BLaER1 treated with 17β-estradiol and CSF1 and Interleukin-3, amounts not matched to agents 10 nM and 100 nM (cell line): ENCODE measurements at regions not wholly inside any gene's neighbourhood (a gene's known extent, or its start where the extent isn't known, plus 50 kb on each side); places are given as distances from the start of the nearest gene placed in this dataset.
"Not testable (repeated sequence)": the region's sequence is repeated elsewhere in the genome, so short reads cannot be mapped to it uniquely, and the experiment has no call there.

Source experiments
- H3K27ac ChIP-seq, 11 experiments: shearing (Covaris generic); formaldehyde crosslinking; 2 replicates each; pipeline ENCODE4 v1.8.1; 2022
- H3K27me3 ChIP-seq, 11 experiments: shearing (Covaris generic); formaldehyde crosslinking; 2 replicates each; pipeline ENCODE4 v1.8.1; 2022
- H3K36me3 ChIP-seq, 11 experiments: shearing (Covaris generic); formaldehyde crosslinking; 2 replicates each; pipeline ENCODE4 v1.8.1; 2022
- H3K4me1 ChIP-seq, 10 experiments: shearing (Covaris generic); formaldehyde crosslinking; 2 replicates each; pipeline ENCODE4 v1.8.1; 2022
- H3K4me2 ChIP-seq, 11 experiments: shearing (Covaris generic); formaldehyde crosslinking; 2 replicates each; pipeline ENCODE4 v1.8.1; 2022
- H3K4me3 ChIP-seq, 10 experiments: shearing (Covaris generic); formaldehyde crosslinking; 2 replicates each; pipeline ENCODE4 v1.8.1; 2022
- H3K9ac ChIP-seq, 11 experiments: shearing (Covaris generic); formaldehyde crosslinking; 2 replicates each; pipeline ENCODE4 v1.8.1; 2022
- H3K9me3 ChIP-seq, 11 experiments: shearing (Covaris generic); formaldehyde crosslinking; replicated peaks in 1 of 11; 2 replicates each; pipeline ENCODE4 v1.8.1; 2022
- H4K20me1 ChIP-seq, 11 experiments: shearing (Covaris generic); formaldehyde crosslinking; 2 replicates each; pipeline ENCODE4 v1.8.1; 2022
- Cebpa-rat ChIP-seq, 11 experiments: shearing (Covaris generic); IDR thresholded peaks; 2 replicates each; pipeline ENCODE4 v1.8.1; 2022

DNA sequence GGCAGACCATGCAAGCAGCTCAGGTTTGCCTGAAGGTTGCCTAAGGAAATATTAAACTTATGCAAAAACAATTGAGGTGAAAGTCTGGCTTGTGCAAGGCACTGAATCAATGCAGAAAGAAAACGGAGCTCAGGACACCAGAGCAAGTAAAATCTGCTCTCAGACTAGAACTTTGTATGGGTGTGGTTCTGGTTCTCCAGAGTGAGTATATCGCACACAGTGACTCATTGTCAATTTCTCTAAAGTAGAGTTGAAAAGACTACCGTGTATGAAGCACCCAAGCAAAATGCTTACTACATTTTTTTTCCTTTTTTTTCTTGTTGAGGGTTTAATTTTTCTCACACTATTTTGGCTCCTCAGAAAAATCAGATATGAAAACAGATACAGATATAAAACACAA lies 650.3 kb upstream of the CDH10 start:
- H4K20me1 ChIP-seq = no peaks in the 10 kb centered on the region
- H3K9ac ChIP-seq = no peak overlapping the region
- no peaks in the 10 kb centered on the region for H3K9me3 ChIP-seq
- no peak for TF ChIP-seq Cebpa-rat (IDR thresholded peaks at IDR 0.05)
- no peak overlapping the region for H3K4me3 ChIP-seq
- H3K4me2 ChIP-seq = no peak overlapping the region
- no peaks in the 10 kb centered on the region for H3K4me1 ChIP-seq
- H3K36me3 ChIP-seq = no peaks in the 10 kb centered on the region
- no peaks in the 10 kb centered on the region for H3K27me3 ChIP-seq
- H3K27ac ChIP-seq = no peak overlapping the region

DNA sequence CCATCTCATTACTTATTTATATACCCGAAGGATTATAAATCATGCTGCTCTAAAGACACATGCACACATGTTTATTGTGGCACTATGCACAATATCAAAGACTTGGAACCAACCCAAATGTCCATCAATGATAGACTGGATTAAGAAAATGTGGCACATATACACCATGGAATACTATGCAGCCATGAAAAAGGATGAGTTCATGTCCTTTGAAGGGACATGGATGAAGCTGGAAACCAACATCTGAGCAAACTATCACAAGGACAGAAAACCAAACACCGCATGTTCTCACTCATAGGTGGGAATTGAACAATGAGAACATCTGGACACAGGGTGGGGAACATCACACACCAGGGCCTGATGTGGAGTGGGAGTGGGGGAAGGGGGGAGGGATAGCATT lies 645.0 kb upstream of the CDH10 start:
- not testable (repeated sequence) for H4K20me1 ChIP-seq, H3K36me3 ChIP-seq, H3K9me3 ChIP-seq, H3K4me2 ChIP-seq, H3K4me1 ChIP-seq, H3K9ac ChIP-seq, H3K27ac ChIP-seq, H3K27me3 ChIP-seq, H3K4me3 ChIP-seq

DNA sequence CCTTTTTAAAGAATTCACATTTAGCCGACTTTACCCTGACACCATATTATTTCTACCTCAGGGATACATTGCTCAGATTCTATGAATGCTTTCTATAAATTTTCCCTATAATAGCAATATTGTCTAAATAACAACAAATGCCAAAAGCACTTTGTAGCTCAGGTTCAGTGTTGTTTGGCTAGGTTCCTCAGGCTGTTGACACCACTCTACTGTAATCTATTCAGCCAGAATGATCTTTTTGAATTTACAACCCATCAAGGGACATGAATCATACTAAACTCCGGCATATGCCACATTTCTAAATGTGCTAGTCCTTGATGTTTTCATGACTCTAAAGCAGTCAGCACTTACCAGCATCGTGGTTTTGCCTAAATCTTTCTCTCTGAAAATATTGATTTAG lies 641.5 kb upstream of the CDH10 start:
- Histone ChIP-seq H3K36me3 (no peaks in the 10 kb centered on the region), H3K9ac (no peak overlapping the region), H3K4me1 (no peaks in the 10 kb centered on the region), H3K4me3 (no peak overlapping the region), H3K27me3 (no peaks in the 10 kb centered on the region), H3K9me3 (0 out of 22 replicates have a peak, but pooled peaks cover 0 to 3% (median 0%) of the 10 kb centered on the region in 11 experiments), H4K20me1 (no peaks in the 10 kb centered on the region), H3K4me2 (no peak overlapping the region), H3K27ac (no peak overlapping the region)
- no peak for TF ChIP-seq Cebpa-rat (IDR thresholded peaks at IDR 0.05)

DNA sequence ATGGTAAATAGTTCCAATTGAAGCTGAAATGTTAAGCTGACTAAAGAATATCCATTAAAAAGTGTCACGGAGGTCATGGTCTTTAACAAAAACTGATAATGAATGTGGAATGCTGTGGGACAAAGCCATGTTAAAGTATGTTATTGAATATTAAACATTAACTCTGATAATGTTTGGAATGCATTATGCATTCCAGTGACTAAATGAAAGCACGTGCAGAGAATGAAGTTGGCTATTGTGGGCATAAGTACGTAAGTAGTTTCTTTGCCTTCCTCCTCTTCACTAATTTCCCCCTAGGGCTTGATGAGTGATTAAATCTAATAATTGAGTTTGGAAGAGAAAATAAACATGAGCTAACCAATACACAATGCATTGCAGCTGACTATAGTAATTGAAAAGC lies 640.4 kb upstream of the CDH10 start:
- Histone ChIP-seq H3K4me1 (no peaks in the 10 kb centered on the region), H3K9ac (no peak overlapping the region), H3K4me2 (no peak overlapping the region), H3K9me3 (0 out of 22 replicates have a peak, but pooled peaks cover 0 to 3% (median 0%) of the 10 kb centered on the region in 11 experiments), H4K20me1 (no peaks in the 10 kb centered on the region), H3K27me3 (no peaks in the 10 kb centered on the region), H3K36me3 (no peaks in the 10 kb centered on the region), H3K27ac (no peak overlapping the region), H3K4me3 (no peak overlapping the region)
- TF ChIP-seq Cebpa-rat (IDR thresholded peaks at IDR 0.05) = no peak

DNA sequence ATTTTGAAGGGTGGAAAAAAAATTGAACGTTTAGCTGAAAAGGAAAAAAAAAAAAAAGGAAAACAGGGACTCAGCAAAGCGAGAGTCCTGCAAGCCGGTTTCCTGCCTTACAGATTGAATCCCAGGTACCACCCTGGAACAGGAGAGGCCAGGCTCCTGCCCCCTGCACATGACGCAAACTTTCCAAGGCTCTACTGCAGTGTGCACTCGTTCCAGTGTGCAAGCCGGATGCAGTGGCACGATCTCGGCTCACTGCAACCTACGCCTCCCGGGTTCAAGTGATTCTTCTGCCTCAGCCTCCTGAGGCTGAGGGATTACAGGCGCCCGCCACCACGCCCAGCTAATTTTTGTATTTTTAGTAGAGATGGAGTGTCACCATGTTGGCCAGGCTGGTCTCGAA lies 618.7 kb upstream of the CDH10 start:
- not testable (repeated sequence) for H3K36me3 ChIP-seq, H3K27me3 ChIP-seq, H4K20me1 ChIP-seq, H3K4me3 ChIP-seq, H3K4me1 ChIP-seq, H3K27ac ChIP-seq, H3K9ac ChIP-seq, H3K4me2 ChIP-seq
- peaks cover 0 to 13% (median 4%) of the 10 kb centered on the region in 11 experiments; a peak in 6 of 22 replicates for H3K9me3 ChIP-seq

DNA sequence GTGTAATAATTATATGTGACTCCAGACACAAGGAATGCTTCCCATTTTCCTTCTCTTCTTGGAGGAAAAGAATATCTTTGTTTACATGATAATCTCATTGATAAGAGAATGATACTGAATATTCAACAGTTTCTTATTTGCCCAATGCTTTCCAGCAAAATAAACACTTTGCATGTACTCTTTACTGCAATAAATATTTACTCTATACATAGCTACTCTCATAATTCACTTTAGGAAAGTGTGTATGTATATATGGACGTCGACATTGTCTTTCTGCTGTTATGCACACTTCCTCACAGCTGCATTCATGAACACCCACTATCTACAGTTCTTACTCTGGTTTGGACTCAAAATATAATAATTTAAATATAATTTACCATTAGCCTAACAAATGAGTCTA lies 617.4 kb upstream of the CDH10 start:
- Histone ChIP-seq H3K27me3 (no peaks in the 10 kb centered on the region), H3K27ac (no peak overlapping the region), H3K4me2 (no peak overlapping the region), H3K36me3 (no peaks in the 10 kb centered on the region), H4K20me1 (no peaks in the 10 kb centered on the region), H3K9ac (no peak overlapping the region), H3K9me3 (peaks cover 0 to 5% (median 0%) of the 10 kb centered on the region in 11 experiments; a peak in 1 of 22 replicates), H3K4me3 (no peak overlapping the region), H3K4me1 (no peaks in the 10 kb centered on the region)
- TF ChIP-seq Cebpa-rat (IDR thresholded peaks at IDR 0.05) = no peak

DNA sequence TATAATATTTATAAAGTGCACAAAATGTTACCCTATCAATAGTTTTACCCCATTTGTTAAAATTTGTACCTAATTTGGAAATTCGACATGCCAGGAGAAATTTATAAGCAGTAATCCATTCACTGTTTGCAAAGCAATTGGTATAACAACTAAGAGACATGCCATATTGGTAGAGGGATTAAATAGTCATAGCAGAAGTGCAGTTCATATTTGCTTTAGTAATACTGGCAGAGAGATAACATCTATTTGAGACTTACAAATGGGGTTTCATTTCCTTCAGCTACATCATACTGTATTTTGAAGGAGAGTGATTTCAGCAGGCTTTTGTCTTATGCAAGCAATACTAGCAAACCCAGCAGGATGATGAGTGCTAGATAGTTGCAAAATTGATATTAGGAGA lies 610.4 kb upstream of the CDH10 start:
- no peak overlapping the region for H3K9ac ChIP-seq
- no peak overlapping the region for H3K27ac ChIP-seq
- H3K9me3 ChIP-seq = no peaks in the 10 kb centered on the region
- H4K20me1 ChIP-seq = no peaks in the 10 kb centered on the region
- TF ChIP-seq Cebpa-rat (IDR thresholded peaks at IDR 0.05) = no peak
- no peaks in the 10 kb centered on the region for H3K4me1 ChIP-seq
- H3K4me3 ChIP-seq = no peak overlapping the region
- H3K36me3 ChIP-seq = no peaks in the 10 kb centered on the region
- no peak overlapping the region for H3K4me2 ChIP-seq
- no peaks in the 10 kb centered on the region for H3K27me3 ChIP-seq

DNA sequence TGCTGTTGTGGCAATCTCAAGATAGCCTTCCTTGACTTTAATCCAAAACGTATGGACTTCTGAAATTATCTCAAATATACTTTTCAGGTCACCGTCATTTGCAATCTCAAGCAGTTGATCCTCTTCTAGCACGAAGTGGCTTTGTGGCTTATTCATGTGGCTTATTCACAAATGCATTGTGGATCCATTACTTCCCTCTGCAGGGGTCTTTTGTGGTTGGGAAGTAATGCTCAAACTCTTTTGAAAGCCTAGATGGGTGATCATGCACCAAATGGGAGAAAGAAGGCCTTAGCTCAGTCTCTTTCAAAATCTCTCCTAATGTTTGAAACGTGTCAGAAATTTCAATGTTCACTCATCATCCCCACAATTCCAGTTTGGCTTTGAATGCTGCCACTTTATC lies 597.2 kb upstream of the CDH10 start:
- Histone ChIP-seq H3K9me3 (no peaks in the 10 kb centered on the region), H3K27ac (no peak overlapping the region), H4K20me1 (no peaks in the 10 kb centered on the region), H3K4me1 (no peaks in the 10 kb centered on the region), H3K4me2 (no peak overlapping the region), H3K27me3 (no peaks in the 10 kb centered on the region), H3K9ac (no peak overlapping the region), H3K36me3 (no peaks in the 10 kb centered on the region), H3K4me3 (no peak overlapping the region)
- TF ChIP-seq Cebpa-rat (IDR thresholded peaks at IDR 0.05) = no peak

DNA sequence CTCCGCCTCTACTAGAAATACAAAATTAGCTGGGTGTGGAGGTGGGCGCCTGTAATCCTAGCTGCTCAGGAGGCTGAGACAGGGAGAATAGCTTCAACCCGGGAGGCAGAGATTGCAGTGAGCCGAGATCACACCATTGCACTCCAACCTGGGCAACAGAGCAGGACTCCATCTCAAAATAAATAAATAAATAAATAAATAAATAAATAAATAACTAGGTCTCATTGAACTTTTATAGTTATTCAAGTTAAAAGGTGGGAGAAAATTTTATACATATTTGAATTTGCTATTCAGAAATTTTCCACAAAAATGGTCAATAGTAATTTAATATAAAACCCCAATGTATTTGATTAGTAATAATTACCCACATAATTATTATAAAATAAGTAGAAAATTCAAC lies 593.9 kb upstream of the CDH10 start:
- H3K4me2 ChIP-seq, H3K9ac ChIP-seq, H4K20me1 ChIP-seq, H3K4me3 ChIP-seq, H3K36me3 ChIP-seq, H3K4me1 ChIP-seq, H3K27ac ChIP-seq, H3K27me3 ChIP-seq, H3K9me3 ChIP-seq: not testable (repeated sequence)

DNA sequence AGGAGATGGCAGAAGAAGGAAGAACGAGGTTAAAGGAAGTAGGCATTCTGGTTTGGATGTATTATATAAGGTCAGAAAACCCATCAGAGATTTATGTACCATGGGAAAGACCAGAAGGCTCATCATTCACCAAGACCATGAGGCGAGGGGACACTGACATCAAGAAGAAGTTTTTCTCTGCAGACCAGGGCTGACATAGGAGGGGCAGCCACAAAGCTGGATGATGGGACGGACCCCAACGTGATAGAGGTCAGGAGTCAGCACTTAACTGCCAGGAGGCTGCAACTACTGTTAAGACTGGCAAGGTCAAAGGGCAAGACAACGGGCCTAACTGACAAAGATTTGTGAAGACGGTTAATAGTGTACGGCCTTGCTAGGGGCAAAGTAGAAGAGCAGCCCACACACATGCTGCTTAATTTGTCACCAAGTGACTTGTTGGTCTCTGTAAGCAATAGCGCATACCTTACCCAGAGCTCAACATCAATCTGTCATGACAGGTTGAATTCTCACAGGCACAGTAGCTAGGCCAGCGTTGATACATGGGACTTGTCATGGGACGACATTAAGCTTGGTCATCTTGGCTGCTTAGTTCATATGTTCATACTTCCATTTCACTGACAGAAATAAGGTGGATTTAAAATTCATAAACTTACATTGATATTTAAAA lies 579.7 kb upstream of the CDH10 start:
- Histone ChIP-seq H3K9me3 (no peaks in the 10 kb centered on the region), H3K27me3 (no peaks in the 10 kb centered on the region), H3K36me3 (no peaks in the 10 kb centered on the region), H3K4me3 (no peak overlapping the region), H4K20me1 (no peaks in the 10 kb centered on the region), H3K4me2 (no peak overlapping the region), H3K9ac (no peak overlapping the region), H3K27ac (no peak overlapping the region), H3K4me1 (no peaks in the 10 kb centered on the region)
- no peak for TF ChIP-seq Cebpa-rat (IDR thresholded peaks at IDR 0.05)

DNA sequence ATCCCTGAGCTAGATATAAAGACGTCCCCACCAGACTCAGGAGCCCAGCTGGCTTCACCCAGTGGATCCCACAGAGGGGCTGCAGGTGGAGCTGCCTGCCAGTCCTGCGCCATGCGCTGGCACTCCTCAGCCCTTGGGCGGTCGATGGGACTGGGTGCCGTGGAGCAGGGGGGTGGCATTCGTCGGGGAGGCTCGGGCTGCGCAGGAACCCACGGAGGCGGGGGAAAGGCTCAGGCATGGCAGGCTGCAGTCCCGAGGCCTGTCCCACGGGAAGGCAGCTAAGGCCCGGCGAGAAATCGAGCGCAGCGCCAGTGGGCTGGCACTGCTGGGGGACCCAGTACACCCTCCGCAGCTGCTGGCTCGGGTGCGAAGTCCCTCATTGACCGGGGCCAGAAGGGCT lies 555.1 kb upstream of the CDH10 start:
- not testable (repeated sequence) for H3K4me2 ChIP-seq, H3K9ac ChIP-seq, H3K4me3 ChIP-seq, H4K20me1 ChIP-seq, H3K4me1 ChIP-seq, H3K27me3 ChIP-seq, H3K36me3 ChIP-seq, H3K27ac ChIP-seq
- H3K9me3 ChIP-seq = peaks cover 0 to 16% (median 11%) of the 10 kb centered on the region in 11 experiments; a peak in 16 of 22 replicates
